ENCODE measurements at regions not wholly inside any gene's neighbourhood (a gene's known extent, or its start where the extent isn't known, plus 50 kb on each side); places are given as distances from the start of the nearest gene placed in this dataset.

DNA sequence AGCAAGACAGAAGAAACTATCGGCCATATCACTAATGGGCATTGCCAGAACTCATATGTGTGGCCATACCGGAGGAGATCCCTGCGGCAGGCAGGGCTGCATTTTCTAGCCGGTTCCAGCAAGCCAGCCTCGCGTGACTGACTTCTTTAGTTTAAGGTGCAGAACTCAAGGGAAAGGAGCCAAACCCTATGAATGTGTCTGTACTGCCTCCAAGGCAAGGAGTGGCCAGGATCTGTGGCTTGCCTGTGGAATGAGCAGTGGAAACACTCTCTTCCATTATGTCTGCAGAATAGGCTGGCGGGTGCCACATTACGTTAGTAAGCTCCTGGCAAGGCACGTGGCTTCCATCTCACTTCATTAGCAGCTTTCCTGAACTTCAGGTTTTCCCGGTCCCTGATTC lies 137.6 kb downstream of the ATL2 start:
- TF ChIP-seq, protein P1, sequence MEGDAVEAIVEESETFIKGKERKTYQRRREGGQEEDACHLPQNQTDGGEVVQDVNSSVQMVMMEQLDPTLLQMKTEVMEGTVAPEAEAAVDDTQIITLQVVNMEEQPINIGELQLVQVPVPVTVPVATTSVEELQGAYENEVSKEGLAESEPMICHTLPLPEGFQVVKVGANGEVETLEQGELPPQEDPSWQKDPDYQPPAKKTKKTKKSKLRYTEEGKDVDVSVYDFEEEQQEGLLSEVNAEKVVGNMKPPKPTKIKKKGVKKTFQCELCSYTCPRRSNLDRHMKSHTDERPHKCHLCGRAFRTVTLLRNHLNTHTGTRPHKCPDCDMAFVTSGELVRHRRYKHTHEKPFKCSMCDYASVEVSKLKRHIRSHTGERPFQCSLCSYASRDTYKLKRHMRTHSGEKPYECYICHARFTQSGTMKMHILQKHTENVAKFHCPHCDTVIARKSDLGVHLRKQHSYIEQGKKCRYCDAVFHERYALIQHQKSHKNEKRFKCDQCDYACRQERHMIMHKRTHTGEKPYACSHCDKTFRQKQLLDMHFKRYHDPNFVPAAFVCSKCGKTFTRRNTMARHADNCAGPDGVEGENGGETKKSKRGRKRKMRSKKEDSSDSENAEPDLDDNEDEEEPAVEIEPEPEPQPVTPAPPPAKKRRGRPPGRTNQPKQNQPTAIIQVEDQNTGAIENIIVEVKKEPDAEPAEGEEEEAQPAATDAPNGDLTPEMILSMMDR (IDR thresholded peaks at IDR 0.05): no peak
- TF ChIP-seq POLR2A (IDR thresholded peaks at IDR 0.05): no peak

Measured in Peyer's patch (tissue), 4 donors.